Mesodermal cell (in vitro differentiated cells): ENCODE measurements at regions not wholly inside any gene's neighbourhood (a gene's known extent, or its start where the extent isn't known, plus 50 kb on each side); places are given as distances from the start of the nearest gene placed in this dataset.

ENCODE experiments used
- H3K27ac ChIP-seq: 2 replicates; pipeline ENCODE4 v1.7.0; 2013; ENCODE audit warnings: mild to moderate bottlenecking, low read depth, low read length, moderate library complexity; ENCODE audit not compliant: severe bottlenecking
- H3K36me3 ChIP-seq: 2 replicates; pipeline ENCODE4 v1.7.1; 2013; ENCODE audit warnings: mild to moderate bottlenecking, low read length, moderate library complexity; ENCODE audit not compliant: control insufficient read depth, insufficient read depth
- H3K4me1 ChIP-seq: one replicate; pipeline ENCODE4 v1.7.1; 2013; ENCODE audit warnings: mild to moderate bottlenecking, low read length; ENCODE audit not compliant: insufficient read depth, control insufficient read depth, poor library complexity, severe bottlenecking
- H3K4me3 ChIP-seq: 2 replicates; pipeline ENCODE4 v1.7.0; 2013; ENCODE audit warnings: low read length, control low read depth, mild to moderate bottlenecking; ENCODE audit not compliant: insufficient read depth, poor library complexity, severe bottlenecking; ENCODE audit errors: extremely low read depth
- H3K9me3 ChIP-seq: 2 replicates; pipeline ENCODE4 v1.7.1; 2013; ENCODE audit warnings: mild to moderate bottlenecking, low read length, moderate library complexity; ENCODE audit not compliant: control insufficient read depth
- WGBS, 2 experiments: methylation state at CpG; one replicate each; pipeline ENCODE4 v1.1.5; 2013; ENCODE audit warnings: missing lambda C conversion rate in 2 of 2; ENCODE audit not compliant: insufficient coverage in 2 of 2; 5-methylcytosine and 5-hydroxymethylcytosine counted together

DNA sequence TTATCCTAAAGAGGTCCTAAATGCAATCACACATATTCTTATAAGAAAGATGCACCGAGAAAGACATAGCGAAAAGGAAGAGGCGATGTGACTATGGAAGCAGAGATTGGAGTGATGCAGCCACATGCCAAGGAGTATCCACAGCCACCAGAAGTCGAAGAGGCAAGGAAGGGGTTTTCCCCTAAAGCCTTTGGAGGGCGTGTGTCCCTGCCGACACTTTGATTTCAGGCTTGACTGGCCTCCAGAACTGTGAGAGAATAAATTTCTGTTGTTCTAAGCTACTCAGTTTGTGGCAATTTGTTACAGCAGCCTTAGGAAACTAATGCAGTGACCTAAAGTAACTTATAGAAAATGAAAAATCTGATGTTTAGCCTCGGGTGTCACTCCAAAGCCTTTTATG, 179.5 kb upstream of the CITED2 start:
- Histone ChIP-seq H3K4me1 (no peaks in the 10 kb centered on the region), H3K4me3 (no peak overlapping the region), H3K36me3 (no peaks in the 10 kb centered on the region), H3K27ac (no peak overlapping the region), H3K9me3 (no peaks in the 10 kb centered on the region)
- 89% methylated on average over 5 to 6 of the region's 7 CpGs for WGBS, 2 experiments

DNA sequence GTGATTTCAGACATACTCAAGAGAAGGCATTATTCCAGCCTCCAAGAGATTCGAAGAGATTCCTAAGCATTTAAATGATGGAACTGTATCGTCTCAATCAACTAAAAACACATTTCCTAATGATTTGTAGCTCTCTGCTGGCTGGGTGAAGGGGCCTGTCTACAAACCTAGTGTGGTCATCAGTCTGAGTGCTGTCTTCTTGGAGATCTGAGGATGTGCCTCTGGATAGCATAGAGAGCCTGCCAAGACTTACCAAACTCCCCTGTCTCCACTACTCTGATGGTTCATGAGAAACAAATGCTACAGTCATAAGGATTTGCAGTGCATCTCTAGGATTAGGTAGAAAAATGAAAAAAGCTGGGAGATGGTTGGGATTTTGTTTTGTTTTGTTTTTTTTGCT, 176.9 kb upstream of the CITED2 start:
- no peak overlapping the region for H3K4me3 ChIP-seq
- no CpG with 5 or more reads among the region's 2 CpGs for WGBS, 2 experiments
- no peaks in the 10 kb centered on the region for H3K9me3 ChIP-seq
- H3K4me1 ChIP-seq = peaks cover under 1% of the 10 kb centered on the region
- H3K36me3 ChIP-seq = no peaks in the 10 kb centered on the region
- no peak overlapping the region for H3K27ac ChIP-seq

DNA sequence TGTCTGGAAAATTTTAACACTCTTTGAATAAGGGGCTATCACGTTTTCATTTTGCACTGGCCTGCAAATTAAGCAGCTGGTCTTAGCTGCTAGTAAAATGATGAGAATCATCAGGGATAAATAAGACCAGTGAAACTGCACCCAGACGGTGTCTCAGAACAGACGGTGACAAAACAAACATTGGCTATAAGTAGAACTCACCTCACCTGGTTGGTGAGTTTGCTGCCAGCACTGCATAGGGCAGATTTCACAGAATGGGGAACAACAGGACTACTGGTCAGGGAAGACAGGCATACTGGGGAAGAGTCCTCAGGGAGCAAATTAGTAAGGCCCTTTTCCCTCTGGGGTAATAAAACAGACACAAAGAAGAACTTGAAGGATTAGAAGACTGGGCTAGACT, 175.9 kb upstream of the CITED2 start:
- 83 to 97% methylated on average over 3 of the region's 3 CpGs for WGBS, 2 experiments

DNA sequence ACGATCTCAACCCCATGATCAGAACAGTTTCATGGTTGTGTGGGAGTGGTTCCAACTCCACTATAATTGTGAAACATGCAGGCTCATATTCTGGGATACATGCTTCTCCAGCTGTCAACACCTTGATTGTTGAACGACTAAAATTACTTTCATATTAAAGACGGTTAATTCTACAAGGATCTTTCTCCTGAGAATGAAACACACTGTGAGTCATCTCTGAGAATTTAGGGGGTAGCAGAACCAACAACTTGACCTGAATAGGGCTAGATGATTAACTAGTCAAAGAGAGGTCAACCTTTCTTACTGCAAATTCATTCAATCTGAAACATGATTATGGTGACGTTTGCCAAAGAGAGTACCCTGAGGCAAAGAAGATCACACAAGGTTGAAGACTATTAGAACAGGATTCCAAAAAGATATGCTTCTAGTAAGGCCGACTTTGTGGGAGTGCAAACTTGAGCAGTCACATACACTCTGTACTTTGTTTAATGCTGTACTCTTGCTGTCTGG, 175.2 kb upstream of the CITED2 start:
- H3K27ac ChIP-seq = no peak overlapping the region
- H3K4me3 ChIP-seq = no peak overlapping the region
- peaks cover 12% of the 10 kb centered on the region for H3K4me1 ChIP-seq
- no peaks in the 10 kb centered on the region for H3K9me3 ChIP-seq
- 91 to 95% methylated on average over 3 to 4 of the region's 5 CpGs for WGBS, 2 experiments
- no peaks in the 10 kb centered on the region for H3K36me3 ChIP-seq

More for the DNA sequence above, 175.9 kb upstream of the CITED2 start:
- no peaks in the 10 kb centered on the region for H3K36me3 ChIP-seq
- H3K4me3 ChIP-seq = no peak overlapping the region
- H3K27ac ChIP-seq = no peak overlapping the region
- H3K9me3 ChIP-seq = no peaks in the 10 kb centered on the region
- H3K4me1 ChIP-seq = peaks cover 9% of the 10 kb centered on the region

DNA sequence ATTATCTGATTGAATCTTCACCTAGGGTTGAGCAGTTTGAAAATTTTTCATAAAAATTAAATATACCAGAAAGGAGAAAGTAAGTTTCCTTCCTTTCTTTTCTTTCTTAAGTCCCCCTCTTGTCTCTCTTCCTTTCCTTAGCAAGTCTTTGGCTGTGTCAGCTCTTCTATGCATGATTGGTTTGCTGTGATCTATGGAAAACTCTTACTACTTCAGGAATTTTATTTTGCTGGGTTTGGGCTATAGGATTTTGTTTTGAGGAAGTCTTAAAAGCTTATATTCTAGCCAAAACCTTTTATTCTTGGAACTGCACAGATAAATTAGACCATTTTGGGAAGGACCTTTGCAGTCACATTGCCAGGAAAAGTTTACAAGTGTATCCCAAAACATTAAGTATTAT, 173.4 kb upstream of the CITED2 start:
- H3K4me1 ChIP-seq = peaks cover 12% of the 10 kb centered on the region
- no peaks in the 10 kb centered on the region for H3K9me3 ChIP-seq
- H3K4me3 ChIP-seq = no peak overlapping the region
- no peaks in the 10 kb centered on the region for H3K36me3 ChIP-seq
- no peak overlapping the region for H3K27ac ChIP-seq

DNA sequence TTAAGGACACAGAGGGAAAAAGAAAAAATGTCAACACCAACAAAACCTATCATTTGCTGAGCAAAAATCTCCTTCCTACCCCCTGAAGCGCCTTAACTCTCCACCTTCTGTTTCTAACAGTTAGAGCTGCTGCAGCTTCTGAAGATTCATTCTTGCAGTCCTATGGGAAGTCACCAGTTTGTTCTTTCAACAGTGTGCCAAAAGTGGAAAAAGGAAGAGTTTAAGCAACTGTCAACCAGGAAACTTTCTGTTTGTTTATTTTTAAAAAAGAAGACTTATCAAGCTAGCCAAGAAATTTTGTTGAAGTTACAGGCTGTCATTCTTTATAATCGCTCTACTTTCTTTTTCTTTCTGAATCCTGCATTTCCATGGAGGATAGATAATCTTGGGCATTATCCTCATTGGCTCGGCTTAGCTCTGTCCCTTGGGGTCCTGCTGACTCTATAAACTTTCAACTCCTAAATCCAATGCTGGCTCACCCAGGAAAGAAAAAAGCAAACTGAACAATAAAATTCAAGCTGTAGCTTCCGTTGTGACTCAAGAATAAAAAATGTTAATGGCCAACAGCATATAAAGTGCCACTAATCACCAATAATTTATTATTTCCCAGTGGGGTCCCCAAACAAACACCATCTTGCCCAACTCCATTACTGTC, 172.8 kb upstream of the CITED2 start:
- WGBS, 2 experiments = 92 to 93% methylated on average over 2 of the region's 4 CpGs
- Histone ChIP-seq H3K9me3 (no peaks in the 10 kb centered on the region), H3K4me3 (no peak overlapping the region), H3K4me1 (peaks cover 12% of the 10 kb centered on the region), H3K27ac (peak overlapping the region; percentile 12), H3K36me3 (no peaks in the 10 kb centered on the region)

DNA sequence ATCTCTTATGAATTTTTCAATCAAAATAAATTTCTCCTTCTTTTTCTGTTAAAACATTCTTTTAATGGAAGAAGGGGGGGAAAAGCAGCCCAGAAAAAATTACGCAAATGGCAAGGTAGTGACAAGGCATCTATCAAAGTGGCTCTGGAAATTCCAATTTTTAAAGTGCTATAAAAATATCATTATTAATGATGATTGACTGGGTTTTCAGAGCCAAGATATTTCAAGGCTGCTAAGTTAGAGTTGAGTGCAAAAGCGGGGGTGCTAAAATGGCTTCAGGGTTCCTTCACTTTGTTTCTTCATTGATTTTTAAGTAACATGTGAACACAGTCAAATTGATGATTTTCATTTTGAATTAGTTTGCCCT, 171.6 kb upstream of the CITED2 start:
- H3K27ac ChIP-seq = no peak overlapping the region
- 100% methylated on average over 1 of the region's 2 CpGs; no CpG with 5 or more reads in 1 of the 2 experiments for WGBS, 2 experiments
- H3K9me3 ChIP-seq = no peaks in the 10 kb centered on the region
- H3K4me1 ChIP-seq = peaks cover 14% of the 10 kb centered on the region
- no peaks in the 10 kb centered on the region for H3K36me3 ChIP-seq
- no peak overlapping the region for H3K4me3 ChIP-seq

DNA sequence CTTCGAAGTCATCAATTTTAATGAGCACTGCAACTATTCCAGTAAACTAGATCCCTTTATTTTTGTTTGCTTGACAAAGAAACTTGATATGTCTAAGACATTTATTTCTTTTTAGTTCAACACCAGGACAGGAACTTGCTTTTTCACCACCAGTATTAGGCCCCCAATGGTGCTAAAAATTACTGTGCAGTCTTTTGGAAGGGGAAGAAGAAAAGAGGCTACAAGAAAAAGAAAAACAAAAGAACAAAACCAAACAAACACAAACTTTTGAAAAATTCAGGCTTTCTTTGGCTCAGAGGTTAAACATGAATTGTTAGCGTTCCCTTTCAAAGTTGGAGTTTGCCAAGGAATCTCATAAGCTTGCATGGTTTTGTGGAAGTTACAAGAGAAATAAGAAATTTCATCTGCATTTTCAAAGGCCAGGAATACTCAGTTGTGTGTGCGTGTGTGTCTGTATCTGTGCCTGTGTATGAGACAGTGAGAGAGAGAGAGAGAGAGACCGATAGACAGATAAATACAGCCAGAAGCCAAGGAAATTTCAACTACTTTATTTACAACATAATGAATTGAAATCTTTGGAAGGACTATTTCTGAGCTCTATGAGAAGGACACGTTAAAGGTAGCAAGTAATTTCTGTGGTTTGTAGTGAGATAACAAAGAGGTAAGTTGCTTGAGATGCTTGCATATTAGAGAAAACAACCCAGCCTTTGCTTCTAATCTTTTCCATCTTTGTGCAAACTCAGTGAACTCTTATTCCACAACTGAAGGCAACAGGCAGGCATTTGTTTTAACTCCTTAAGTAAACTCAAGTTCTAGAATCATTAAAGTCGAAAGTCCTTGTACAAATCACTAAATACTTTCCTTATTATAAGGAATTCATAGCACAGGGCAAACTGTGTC, 171.0 kb upstream of the CITED2 start:
- peaks cover 20% of the 10 kb centered on the region for H3K4me1 ChIP-seq
- H3K4me3 ChIP-seq = no peak overlapping the region
- WGBS, 2 experiments = 50 to 100% methylated on average over 1 to 2 of the region's 6 CpGs
- H3K36me3 ChIP-seq = no peaks in the 10 kb centered on the region
- H3K9me3 ChIP-seq = no peaks in the 10 kb centered on the region
- peak overlapping the region; percentile 18 for H3K27ac ChIP-seq

DNA sequence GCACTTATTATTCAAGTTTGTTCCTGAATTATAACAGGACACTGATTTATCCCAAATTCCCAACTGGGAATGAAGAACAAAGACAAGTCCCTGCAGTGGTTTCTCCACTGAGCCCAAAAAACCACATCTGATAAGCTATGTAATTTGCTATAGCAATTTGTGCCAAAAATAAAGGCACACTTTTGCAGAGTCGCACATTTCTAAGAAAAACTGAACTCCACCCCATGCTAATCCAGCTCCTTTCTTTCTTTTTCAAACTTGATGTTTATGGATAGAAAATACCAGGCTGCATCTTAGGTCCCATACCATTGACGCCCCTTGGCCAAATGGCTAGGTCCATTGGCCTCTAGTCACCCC, 170.2 kb upstream of the CITED2 start:
- Histone ChIP-seq H3K9me3 (no peaks in the 10 kb centered on the region), H3K36me3 (no peaks in the 10 kb centered on the region), H3K4me3 (no peak overlapping the region), H3K27ac (no peak overlapping the region), H3K4me1 (peaks cover 26% of the 10 kb centered on the region)
- WGBS, 2 experiments = 80% methylated on average over 1 of the region's 2 CpGs; no CpG with 5 or more reads in 1 of the 2 experiments

DNA sequence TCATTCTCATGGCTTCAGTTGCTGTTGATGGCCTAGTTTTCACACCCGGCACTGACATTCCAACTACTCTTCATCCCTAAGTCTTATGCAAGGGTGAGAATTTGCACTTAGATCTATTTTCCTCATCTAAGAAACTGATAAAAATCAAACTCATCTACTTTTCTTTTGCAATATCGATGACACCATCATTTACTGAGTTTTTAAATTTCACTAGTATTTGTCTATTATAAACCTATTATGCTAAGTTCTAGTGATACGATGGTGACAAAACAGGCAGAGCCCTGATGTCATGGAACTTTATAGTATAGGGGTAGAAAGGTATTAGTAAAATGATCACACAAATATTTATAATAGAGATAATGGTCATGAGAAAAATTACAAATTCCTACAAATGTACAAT, 167.9 kb upstream of the CITED2 start:
- Histone ChIP-seq H3K9me3 (no peaks in the 10 kb centered on the region), H3K4me1 (peaks cover 40% of the 10 kb centered on the region), H3K27ac (no peak overlapping the region), H3K4me3 (no peak overlapping the region), H3K36me3 (no peaks in the 10 kb centered on the region)
- WGBS, 2 experiments = 40% methylated on average over 1 of the region's 3 CpGs; no CpG with 5 or more reads in 1 of the 2 experiments

DNA sequence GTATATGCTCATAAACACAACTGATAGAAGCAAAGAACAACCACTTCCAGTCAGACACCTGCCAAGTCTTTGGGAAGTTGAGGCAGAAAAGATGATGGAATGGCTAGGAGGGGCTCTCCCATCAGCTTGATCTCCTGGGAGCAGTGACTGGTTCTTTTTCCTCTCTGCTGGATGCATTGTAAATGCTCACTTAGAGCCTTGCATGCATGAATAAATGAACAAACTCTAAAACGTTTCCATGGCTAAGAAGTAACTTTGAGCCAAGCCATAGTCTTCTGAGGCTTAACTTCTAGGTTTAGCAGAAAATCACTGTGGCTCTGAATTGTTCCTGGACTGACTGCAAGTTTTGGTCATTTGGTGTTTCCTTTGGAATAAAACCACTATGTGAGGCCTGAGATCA, 166.4 kb upstream of the CITED2 start:
- Histone ChIP-seq H3K36me3 (no peaks in the 10 kb centered on the region), H3K4me1 (peaks cover 34% of the 10 kb centered on the region), H3K9me3 (no peaks in the 10 kb centered on the region), H3K27ac (peak overlapping the region; percentile 78), H3K4me3 (no peak overlapping the region)
- WGBS, 2 experiments = 33 to 38% methylated on average over 1 of the region's 1 CpG
